IPS DF 19.7 (cell line): ENCODE measurements at regions not wholly inside any gene's neighbourhood (a gene's known extent, or its start where the extent isn't known, plus 50 kb on each side); places are given as distances from the start of the nearest gene placed in this dataset.

Experiments
- DNase-seq: peaks from one replicate; pipeline ENCODE4 v3.0.0-alpha.2; 2013; ENCODE audit warnings: low read depth, low spot score

DNA sequence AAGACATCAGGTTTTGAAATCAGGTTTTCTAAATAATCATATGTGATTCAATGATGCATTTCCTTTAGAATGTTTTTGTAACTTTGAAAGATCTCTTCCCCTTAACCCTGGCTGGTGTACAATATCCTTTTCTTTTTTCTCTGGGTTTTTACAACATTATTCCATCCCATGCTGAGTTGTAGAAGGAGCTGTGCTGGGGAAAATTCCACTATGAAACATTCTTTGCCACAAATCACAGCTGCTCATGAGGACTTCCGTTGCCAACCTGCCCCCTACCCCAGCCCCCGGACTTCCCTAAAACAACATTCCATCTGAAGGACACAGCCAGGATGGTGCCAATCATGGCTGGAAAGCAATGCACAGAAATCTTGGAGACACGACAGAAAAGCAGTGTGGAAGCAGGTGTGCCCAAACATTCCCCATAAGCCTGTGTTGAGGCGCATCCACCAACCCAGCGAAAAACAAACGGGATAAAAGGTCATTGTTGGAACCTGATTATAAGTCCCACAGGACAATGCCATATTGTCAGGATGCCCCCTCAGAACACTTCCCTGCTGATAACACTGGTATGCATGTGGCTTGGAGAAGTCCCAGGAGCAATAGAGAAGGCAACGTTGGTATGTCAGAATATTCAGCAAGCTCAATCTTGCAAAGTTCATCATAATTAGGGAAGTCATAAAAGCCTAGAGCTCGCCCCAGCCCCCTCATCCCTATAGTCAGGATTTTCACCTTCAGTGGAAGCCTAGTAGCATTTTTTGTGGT, 475.0 kb downstream of the HS3ST3B1 start:
- DNase-seq: no peak

DNA sequence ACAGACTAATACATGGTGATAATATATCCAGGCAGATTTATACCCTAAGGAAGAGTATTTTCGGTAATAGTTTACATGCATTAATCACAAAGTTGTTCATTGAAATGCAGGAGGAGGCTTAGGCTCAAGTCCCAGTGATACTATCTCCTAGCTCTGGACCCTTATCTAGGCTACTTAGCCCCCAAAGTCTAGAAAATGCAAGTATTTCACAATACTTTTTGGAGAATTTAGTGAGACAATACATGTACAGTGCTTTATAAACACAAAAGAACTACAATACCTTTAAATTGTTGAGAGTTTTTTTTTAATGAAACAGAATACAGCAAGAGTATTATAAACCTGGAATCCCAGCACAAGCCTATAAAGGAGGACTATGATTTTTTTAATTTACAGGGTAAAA, 473.9 kb downstream of the HS3ST3B1 start:
- no peak for DNase-seq

DNA sequence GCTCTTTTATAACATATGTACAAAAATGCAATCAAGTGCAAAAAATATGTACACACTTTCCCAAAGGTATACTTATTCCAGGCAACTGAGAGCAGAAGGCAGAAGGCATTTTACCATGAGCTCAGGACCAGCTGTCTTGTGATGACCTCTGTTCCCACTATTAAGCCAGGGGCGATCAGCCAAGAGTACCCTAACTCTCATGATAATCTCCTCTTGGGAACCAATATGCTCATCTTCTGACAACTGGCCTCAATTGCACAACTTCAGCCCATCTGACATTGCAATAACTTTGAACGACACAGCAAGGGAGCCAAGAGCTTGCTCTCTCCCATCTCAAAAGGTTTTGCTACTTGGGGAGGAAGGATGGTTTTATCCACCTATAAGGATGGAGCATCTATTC, 471.9 kb downstream of the HS3ST3B1 start:
- no peak for DNase-seq

DNA sequence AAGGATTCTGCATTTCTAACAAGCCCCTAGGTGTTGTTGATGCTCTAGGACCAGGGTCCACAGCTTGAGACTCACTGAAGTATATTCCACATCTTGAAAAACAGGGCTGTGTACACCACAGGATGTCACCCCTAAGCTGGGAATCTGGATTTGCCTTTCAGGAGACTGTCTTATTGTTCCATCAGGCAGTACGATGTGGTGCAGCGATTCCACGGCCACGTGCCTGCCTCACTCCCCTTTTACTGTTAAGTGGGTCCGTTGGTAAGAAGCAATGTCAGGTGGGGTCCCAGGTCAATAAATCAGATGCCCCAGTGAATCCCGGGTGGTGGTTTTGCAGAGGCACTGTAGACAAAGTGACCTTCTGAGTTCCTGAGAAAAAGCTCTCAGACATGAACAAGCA, 470.7 kb downstream of the HS3ST3B1 start:
- no peak for DNase-seq

DNA sequence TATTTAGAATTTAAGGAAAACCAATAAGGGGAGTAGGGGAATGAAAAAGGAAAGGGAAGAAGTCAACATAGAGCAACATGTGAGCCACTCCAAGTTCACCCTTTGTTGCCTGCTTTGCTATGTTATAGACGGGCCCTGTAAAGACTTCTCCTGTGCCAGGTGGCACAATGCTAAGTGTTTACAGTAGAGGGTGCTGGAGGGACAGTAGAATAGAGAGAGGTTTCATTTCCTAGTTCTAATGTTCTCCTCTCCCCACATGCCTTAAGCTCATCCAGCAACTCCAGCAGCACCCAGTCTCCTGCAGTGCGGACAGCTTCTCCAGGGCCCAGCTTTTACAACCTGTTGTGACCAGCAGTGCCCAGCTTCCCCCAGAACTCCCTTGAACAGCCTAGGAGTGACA, 468.0 kb downstream of the HS3ST3B1 start:
- DNase-seq: no peak

DNA sequence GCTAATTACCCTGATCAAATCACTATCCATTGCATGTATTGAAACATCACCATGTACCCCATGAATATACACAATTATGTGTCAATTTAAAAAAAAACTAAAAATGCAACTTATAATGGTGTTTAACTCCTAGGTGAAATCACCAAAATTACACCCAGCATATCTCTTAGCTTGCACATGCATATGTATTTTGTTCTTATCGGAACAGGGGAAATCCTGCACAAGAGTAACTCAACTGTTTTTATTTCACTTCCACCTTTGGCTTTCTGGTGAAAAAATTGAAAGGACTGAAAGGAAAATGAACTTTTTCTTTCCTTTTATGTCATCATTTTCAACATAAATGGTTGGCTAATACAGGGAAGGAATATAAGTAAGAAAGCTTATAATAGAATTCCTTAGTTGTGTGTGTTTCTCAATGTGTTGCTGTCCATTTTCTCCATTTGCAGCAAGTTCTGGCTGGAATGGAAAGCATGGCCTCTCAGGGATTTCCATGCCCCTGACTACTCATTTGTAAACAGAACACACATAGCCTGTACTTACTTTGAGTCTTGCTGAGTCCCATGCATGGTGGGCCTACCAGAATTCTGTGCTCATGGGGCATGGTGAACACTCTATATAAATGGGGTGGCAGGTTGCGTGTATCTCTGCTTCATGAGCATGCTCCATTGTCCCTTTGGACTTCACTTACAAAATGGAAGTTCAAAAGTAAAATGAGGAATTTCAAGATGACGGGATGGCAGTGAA, 462.0 kb downstream of the HS3ST3B1 start:
- no peak for DNase-seq

DNA sequence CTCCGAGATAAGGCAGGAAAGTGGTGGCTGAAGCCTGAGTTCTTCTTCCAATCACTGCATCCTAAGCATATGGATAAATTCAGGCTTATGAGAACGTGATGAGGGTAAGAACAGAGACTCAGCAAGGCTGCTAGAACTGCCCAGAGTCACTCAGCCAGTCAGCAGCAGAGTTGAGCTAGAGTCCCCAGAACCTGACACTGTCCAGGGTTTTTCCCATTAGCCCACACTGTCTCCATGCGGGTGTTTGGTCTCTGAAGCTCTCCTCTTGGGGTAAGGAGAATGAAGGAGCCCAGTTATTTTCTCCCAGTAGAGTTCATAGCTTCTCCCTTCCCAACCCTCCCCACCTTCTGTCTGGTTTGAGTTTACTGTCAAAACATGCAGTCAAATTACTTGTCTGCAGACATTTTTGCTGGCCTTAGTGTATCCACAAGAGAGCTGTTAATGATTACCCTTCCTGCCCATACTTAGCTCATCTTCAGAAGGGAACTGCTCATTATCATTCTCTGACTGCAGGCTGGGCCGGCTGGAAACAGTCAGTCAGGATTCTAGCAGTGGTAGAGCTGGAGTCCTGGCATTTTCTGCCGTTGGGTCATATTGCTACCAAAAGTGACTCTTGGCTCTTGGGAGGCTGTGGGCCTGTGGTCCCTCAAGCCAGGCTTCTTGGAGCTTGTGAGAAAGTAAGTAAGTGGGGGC, 460.0 kb downstream of the HS3ST3B1 start:
- DNase-seq: no peak

DNA sequence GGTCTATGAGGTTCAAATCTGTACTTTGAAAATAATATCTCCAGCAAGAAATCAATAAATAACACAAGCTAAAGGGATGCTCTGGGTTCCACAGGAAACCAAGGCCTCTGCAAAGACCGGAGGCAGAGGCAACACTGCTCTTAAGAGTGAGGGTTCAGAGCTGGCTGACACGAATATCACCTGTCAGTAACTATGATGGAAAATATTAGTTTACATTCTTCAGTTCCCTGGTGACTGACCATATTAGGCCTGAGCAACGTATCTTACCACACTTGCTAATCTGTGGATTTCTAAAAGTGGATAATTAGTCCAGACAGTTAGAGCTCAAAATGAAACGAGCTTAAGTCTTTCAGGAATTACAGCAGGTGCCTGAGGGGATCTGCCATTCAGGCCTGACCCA, 459.3 kb downstream of the HS3ST3B1 start:
- DNase-seq: no peak

DNA sequence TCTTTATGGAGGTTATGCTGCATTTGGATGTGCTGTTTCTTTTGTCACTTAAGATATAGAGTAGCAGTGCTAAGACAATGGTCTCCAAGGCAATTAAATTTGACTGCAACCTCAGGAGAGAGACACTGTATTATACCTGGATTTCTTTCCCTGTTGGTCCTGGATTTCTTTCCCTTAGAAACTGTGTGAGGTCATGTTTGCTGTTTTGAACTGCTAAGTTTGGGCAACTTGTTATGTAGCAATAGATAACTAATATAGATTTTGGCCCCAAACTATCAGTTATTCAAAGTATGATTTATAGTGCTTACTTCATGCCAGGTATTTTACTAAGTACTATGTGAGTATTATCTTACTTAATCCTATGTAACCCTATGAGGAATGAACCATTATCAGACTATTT, 458.4 kb downstream of the HS3ST3B1 start:
- DNase-seq: no peak

DNA sequence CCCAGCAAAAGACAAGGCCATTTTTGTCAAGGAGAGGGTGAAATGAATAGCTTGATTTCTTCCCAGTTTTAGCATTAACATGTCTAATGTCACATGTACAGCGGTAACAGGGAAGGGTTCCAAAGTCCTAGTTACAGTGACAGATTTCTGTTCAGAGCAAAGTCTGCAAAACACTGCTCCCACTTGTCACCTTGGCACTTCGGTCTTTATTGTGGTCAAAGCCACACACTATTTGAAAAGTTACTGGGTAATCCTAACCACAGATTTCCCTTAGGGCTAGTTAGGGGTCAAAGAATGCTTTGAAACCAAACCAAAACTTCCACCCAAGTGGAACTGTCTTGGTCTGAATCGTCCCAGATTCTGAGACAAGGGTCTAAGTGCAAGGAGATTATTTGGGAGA, 455.6 kb downstream of the HS3ST3B1 start:
- DNase-seq: no peak

DNA sequence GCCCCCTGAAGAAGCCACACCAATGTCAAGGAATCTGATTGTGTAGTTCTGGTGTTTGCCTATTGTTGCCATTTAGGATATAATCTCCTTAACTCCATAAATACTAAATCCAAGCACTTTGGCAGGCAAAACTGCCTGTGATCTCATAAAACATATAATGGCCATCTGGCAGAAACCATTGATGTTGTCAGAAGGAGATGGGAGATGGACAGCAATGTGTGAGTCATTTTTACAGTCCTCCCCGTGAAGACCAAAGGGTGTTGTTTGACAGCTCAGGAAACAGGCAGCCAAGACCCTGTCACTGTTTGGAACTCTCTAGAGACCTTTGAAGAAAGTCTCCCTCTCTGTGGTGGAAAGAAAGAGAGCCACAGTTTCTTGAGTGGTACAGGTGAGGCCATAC, 454.1 kb downstream of the HS3ST3B1 start:
- no peak for DNase-seq

DNA sequence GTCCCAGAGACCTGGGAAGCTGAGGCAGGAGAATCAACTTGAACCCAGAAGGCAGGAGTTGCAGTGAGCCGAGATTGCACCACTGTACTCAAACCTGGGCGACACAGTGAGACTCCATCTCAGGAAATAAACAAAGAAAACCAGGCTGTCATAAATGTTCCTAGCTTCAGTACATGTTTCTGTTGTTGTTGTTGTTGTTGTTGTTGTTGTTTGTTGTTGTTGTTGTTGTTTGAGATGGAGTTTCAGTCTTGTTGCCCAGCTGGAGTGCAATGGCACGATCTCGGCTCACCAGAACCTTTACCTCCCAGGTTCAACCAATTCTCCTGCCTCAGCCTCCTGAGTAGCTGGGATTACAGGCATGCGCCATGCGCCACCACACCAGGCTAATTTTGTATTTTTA, 452.5 kb downstream of the HS3ST3B1 start:
- DNase-seq: no peak

DNA sequence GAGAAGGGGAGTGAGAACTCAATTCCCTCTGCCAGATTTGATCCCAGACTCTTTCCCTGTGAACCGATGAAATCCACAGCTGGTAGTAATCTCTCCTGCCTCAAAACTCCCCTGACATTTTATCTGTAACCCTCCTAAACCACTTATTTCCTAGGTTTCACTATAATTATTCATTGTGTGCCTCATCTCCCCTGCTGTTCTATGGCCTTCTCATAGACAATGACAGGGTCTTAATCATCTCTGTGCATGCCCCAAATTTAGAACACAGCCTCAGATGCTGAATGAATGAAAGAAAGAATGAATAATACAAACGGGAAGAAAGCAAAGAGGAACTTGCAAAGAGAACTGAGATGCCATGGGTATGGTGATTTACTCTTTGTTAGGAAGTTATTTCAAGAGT, 451.1 kb downstream of the HS3ST3B1 start:
- DNase-seq: no peak

DNA sequence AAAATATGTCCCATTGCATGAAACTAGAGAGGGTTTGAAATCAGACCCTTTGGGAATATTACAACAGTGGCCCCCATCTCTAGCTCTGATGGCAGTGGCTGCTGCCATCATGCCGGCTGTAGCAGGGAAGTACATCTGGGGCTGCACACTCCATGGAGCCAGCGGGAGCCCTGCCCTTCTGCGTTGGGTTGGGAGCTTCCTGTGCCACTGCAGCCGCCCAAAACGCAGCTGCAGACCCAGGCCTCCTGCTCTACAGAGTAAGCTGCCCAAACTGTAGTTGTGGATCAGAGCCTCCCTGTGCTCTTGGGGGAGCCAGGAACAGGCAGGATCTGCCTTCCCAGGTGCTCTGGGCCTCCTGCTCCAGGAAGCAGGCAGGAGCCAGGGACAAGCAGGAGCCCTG, 450.0 kb downstream of the HS3ST3B1 start:
- no peak for DNase-seq

DNA sequence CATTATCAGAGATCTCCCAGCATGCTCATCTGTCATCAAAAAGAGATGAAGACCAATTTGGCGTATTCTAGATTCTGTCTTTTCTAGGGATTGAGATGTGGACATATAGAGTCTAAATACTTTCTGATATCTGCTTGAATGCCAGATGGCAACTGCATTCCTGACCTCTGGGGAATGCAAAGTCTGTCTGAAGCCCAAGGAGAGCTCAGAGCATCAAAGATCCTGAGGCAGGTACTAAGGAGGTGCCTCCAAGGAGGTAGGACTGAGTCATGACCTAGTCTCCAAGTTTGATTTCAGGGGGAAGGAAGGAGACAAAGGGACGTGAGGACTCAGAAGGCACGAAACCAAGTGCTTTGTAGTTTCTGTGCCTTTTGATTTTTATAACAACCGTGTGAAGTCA, 448.4 kb downstream of the HS3ST3B1 start:
- DNase-seq: no peak

DNA sequence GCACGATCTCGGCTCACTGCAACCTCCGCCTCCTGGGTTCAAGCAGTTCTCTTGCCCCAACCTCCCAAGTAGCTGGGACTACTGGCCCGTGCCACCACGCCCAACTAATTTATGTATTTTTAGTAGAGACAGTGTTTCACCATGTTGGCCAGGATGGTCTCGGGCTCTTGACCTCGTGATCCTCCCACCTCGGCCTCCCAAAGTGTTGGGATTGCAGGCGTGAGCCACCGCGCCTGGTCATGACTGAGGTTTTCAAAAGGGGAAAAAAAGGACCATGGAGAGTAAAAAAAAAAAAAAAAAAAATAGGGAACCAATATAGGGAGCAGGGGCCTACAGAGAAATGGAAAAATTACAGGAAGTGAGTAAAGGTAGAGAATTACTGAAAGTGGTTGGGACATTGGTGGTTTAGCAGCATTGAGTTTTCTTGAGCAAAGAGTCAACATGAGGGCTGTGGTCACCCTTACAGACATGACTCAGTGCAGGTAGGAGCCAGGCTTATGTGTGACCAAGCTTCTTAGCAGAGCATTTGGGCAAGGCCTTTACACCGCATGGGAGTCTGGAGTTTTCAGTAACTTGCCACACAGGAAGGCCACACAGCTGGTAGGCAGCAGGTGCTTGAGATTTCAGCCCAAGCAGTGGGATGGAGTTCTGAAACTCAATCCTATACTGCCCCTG, 447.3 kb downstream of the HS3ST3B1 start:
- no peak for DNase-seq

DNA sequence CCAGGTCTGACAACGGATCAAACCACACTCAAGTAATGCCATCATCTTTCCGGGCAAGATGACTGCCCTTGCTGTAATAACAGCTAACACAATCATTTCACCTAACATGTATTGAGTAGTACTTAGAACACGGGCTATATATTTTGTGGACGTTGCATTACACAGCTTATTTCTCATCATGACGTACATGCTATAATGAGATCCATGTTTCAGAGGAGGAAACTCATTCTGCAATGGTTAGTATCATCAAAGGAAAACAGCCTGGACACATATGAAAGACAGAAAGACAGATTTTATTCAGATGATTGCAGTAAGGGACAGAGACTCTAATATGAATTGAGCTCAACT, 446.7 kb downstream of the HS3ST3B1 start:
- DNase-seq: no peak

DNA sequence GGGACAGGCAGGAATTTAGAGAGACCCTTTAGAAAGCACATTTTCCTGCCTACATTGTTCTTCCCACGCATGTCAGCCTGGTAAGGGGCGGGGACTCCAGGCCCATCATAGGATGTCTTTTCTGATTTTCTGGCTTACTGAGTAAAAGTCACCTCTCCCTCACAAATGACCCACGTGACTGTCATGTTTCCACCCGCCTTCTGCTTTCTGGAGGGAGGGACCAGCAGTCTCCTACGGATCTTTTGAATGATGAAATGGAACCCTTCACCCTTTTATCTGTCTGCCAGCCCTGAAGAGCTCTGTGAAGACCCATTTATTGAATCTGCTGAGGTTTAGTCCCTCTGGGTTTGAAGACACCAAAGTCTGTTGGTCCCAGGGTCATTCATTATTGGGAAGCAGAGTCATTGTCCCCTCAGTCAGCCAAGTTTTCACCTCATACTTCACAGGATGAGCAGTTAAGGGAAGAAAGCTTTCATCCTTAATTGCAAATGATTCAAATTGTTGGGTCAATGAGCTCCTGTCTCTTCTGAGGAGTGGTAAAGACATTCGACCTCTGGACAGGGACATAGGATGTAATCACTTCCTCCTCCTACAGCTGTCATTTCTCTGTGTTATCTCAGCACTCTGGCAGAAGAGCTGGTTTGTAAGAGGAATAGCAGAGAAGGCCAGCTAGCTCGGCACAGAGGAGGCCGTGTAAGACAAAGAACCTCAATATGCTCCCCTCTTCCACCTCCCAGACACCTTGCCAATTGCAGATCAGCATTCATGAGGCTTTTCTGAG, 446.1 kb downstream of the HS3ST3B1 start:
- no peak for DNase-seq

DNA sequence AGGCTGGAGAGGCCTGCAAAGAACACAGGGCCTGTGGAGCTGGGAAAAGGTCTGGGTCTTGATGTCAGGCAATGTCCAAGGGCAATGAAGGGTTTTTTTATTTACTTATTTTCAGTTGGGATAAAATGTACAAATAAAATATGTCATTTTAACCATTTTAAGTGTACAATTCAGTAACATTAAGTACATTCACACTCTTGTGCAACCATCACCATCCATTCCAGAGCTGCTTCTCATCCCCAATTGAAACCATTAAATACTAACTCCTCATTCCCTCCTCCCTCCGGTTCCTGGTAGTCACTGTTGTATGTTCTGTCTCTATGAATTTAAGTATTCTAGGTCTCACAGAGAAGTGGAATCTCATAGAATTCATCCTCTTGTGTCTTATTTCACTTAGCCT, 444.7 kb downstream of the HS3ST3B1 start:
- no peak for DNase-seq

DNA sequence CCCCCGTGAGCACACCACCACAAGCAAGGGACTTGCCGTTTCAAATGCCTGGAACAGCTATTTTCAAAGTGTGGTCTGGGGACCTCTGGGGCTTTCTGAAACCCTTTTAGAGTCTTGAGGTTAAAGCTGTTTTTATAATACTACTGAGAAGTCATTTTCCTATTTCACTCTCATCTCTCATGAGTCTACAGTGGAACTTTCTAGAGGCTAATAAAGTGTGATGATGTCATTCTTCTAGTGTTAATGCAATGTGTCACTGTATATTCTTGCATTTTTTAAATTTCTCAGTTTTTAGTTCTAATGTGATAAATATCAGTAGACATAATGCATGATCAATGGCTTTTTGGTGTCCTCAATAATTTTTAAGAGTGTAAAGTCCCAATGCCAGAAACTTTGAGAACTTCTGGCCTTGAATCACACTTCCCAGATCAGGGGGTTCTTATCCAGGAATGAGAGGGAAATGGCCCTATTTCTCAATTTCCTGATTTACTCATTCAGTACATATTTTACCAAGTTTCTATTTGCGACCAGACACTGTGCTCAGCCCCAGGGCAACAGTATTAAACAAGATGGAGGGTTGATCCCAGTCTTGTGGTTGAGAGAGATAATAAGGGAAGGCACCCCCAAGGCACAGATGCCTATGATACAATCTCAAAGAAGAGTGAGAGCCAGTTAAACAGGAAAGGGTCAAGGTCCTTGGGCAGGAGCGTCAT, 444.0 kb downstream of the HS3ST3B1 start:
- DNase-seq: no peak

DNA sequence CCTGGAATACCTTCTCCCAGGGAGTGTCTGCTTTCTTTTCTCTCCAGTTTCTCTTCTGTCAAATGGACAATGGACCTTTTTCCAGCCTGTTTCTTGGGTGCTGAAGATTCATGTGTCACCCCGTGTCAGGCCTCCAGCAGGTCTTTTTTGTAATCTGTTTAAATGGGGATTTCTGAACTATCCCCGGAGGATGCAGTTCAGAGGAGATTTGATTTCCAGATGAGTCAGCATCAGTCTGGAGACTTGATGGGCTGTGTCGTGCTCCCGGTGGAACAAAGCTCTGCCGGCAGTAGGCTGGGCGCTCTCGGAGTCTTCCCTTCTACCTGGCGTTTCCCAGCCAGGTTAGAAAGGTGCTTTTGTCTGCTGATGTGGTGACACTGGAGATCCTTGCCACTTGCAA, 440.6 kb downstream of the HS3ST3B1 start:
- no peak for DNase-seq
